NCI-H1930 (cell line): ENCODE measurements at regions not wholly inside any gene's neighbourhood (a gene's known extent, or its start where the extent isn't known, plus 50 kb on each side); places are given as distances from the start of the nearest gene placed in this dataset.
"Not testable (repeated sequence)": the region's sequence is repeated elsewhere in the genome, so short reads cannot be mapped to it uniquely, and the experiment has no call there.

Experiments used
- DNase-seq, 2 experiments: peaks; one replicate each; lab custom pipeline; 2025; lab: John Stamatoyannopoulos, UW

DNA sequence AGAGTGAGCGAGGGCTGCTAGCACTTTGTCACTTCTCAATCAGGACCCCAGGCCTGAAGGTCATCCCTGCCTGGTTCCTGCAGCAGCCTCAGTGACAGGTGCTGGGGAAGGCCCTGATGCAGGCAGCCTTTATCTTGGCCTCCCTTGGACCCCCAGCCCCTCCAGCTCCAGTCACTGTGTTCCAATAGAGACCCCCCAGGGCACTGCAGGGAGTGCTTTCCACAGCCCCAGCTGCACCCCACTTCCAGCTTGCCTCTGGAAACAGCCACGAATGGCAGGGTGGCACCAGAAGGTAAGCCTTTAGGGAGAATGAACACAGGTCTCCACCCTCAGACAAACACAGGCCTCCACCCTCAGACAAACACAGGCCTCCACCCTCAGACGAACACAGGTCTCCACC lies 241.6 kb upstream of the SGCG start:
- DNase-seq, result no peak

DNA sequence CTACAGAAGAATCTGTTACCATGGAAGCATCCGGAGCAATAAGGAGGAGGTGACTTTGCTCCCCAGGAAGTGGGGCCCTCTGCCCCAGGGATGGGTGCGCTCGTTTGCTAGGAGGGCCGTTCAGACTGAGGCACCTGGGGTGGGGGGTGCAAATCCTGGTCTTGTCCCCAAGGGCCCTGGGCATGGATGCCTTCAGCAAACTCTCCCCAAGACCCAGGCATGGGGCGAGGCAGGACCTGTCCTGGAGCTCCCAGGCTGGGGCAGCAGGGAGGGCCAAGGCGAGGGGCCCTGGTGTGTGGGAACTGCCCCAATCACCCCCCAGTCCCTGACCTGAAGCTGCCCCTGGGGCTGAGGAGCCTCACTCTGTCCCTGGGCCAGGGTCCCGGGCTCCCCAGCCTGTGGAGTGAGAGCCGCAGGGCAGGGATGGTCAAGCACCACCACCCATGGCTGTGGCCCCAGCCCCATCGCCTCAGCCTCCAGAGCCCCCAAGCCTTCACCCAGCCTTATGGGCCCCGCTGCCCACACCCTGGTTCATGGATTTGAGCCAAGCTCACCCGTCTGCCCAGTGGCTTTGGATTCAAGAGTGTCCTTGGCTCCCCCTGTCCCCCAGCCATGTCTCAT lies 240.6 kb upstream of the SGCG start:
- DNase-seq, result no peak

DNA sequence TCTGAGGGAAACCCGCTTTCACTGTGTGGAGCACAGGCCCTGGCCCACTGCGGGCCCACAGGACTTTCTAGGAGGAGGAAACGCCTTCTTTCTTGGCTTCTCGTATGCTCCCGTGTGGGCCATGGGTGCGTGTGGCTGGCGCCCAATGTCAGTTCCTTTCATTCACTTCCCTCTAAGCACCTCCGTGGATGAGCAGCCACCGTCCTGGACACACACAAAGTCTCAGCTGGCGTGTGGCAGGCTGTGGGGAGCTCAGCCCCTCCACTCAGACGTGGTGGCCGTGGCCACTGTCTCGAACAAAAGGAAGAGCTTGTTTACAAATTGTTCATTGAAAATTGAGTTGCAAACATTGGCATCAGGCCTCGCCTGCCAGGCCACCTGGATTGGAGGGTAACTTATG lies 240.0 kb upstream of the SGCG start:
- DNase-seq, result no peak

- not testable (repeated sequence) for DNase-seq
These were observed 239.3 kb upstream of the SGCG start for GRCh38 chr13:22941495-22941894.

DNA sequence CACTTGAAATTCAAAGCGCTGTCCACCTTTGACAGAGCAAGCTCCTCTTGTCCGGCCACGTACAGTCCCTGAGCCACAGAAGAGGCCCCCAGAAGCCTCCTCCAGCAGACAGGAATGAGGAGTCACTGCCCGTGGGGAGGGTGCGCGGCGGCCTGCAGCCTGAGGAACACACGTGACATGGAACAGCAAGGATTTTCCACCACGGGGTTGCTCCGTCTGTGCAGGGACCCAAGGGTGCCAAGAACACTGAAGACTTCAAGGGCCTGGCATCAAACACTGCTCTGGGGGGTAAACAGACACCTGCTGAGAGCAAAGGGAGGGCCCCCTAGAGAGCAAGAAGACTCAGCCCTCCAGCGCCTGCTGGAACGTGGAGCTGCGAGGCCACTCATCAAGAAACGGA lies 237.9 kb upstream of the SGCG start:
- DNase-seq, result not testable (repeated sequence)

DNA sequence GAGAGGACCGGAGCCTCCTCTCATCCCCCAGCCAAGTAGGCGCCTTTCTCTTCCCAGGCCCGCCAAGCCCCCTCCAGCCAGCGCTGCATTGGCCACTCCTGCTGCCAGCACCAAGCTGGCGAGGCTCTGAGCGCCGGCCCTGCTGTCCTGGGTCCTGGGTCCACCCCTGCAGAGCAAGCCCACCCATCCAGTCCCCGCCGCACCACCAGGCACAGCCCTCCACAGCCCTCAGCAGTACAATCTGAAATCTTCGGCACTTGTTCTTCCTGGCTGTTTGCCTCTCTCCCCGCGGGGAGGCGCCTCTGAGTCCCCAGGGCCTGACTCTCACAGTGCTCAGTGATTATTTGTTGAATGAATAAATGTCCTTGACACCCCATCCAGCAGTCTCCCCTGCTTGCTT lies 236.4 kb upstream of the SGCG start:
- DNase-seq, result no peak

- DNase-seq, result no peak
These were observed 235.2 kb upstream of the SGCG start for GRCh38 chr13:22945321-22946226.

GRCh38 chr13:22948421-22948820 lies 232.4 kb upstream of the SGCG start:
- DNase-seq, result no peak

GRCh38 chr13:22952018-22952417 lies 228.8 kb upstream of the SGCG start:
- not testable (repeated sequence) for DNase-seq

GRCh38 chr13:22955147-22955546 lies 225.6 kb upstream of the SGCG start:
- DNase-seq, result not testable (repeated sequence)

DNA sequence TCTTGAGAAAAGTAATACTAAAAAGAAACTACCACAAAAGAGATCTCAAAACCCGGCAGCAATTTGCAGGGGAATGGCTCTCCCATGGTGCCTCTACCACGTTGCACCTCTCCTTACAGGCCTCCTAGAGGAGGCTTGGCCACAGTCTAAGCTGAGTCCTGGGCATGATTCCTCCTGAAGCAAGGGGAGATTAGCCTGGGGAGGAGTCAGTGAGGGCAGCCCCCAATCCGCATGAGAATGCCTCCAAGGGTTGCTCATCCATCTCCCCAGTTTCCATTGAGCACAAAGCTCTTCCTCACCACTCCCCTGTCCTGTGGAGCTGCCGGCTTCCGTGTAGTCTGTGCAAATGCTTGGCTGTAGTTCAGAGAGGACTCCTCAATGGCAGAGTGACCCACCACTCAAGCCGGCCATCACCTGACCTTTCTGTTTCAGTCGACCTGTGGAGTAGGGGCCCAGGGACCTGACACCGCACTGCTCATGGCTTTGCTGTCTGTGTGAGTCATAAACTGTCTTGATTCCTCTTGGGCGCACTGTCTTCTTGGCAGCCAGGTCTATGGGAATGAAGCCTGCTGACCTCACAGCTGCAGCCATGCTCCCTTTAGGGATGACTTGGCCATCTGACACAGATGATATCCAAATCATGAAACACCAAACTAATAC lies 224.2 kb upstream of the SGCG start:
- not testable (repeated sequence) for DNase-seq

- not testable (repeated sequence) for DNase-seq
These were observed 220.9 kb upstream of the SGCG start for GRCh38 chr13:22959859-22960258.

- no peak for DNase-seq
These were observed 220.0 kb upstream of the SGCG start for GRCh38 chr13:22960827-22961226.

GRCh38 chr13:22961342-22961741 lies 219.4 kb upstream of the SGCG start:
- not testable (repeated sequence) for DNase-seq

- no peak for DNase-seq
These were observed 218.8 kb upstream of the SGCG start for GRCh38 chr13:22961835-22962537.

GRCh38 chr13:22963384-22964053 lies 217.3 kb upstream of the SGCG start:
- DNase-seq, result not testable (repeated sequence)

- no peak for DNase-seq
These were observed 216.4 kb upstream of the SGCG start for GRCh38 chr13:22964245-22964966.

- DNase-seq, result not testable (repeated sequence)
These were observed 215.5 kb upstream of the SGCG start for GRCh38 chr13:22965011-22965857.

GRCh38 chr13:22965858-22966239 lies 214.9 kb upstream of the SGCG start:
- DNase-seq, result not testable (repeated sequence)

GRCh38 chr13:22966753-22967152 lies 214.0 kb upstream of the SGCG start:
- DNase-seq, result not testable (repeated sequence)
